ENCODE measurements at regions not wholly inside any gene's neighbourhood (a gene's known extent, or its start where the extent isn't known, plus 50 kb on each side); places are given as distances from the start of the nearest gene placed in this dataset.

GRCh38 chr2:12313445-12314126 lies 403.1 kb upstream of the TRIB2 start:
- DNase-seq (no peak), ATAC-seq (no peak)
- Histone ChIP-seq H3K4me1 (peaks cover 0 to 12% of the 10 kb centered on the region in 2 donors), H3K27ac (no peak overlapping the region), H3K36me3 (no peaks in the 10 kb centered on the region), H3K9me3 (no peaks in the 10 kb centered on the region), H3K4me3 (no peak overlapping the region), H3K27me3 (no peaks in the 10 kb centered on the region)
- TF ChIP-seq CTCF (IDR thresholded peaks at IDR 0.05) = no peak
- intact Hi-C loops (cut with DNase I) = no loop called here

- Histone ChIP-seq H3K27ac (no peak overlapping the region), H3K4me3 (no peak overlapping the region), H3K27me3 (no peaks in the 10 kb centered on the region), H3K36me3 (no peaks in the 10 kb centered on the region), H3K9me3 (no peaks in the 10 kb centered on the region), H3K4me1 (peaks cover 0 to 12% of the 10 kb centered on the region in 2 donors)
- no peak for TF ChIP-seq CTCF (IDR thresholded peaks at IDR 0.05)
- intact Hi-C loops (cut with DNase I) = no loop called here
- no peak for DNase-seq
- no peak for ATAC-seq
These were observed 402.5 kb upstream of the TRIB2 start for GRCh38 chr2:12314127-12314760.

- DNase-seq (no peak), ATAC-seq (no peak)
- no peaks in the 10 kb centered on the region for H3K27me3 ChIP-seq
- intact Hi-C loops (cut with DNase I) = no loop called here
- peaks cover 0 to 12% of the 10 kb centered on the region in 2 donors for H3K4me1 ChIP-seq
- no peak for TF ChIP-seq CTCF (IDR thresholded peaks at IDR 0.05)
- no peak overlapping the region for H3K27ac ChIP-seq
- H3K9me3 ChIP-seq = no peaks in the 10 kb centered on the region
- no peak overlapping the region for H3K4me3 ChIP-seq
- H3K36me3 ChIP-seq = no peaks in the 10 kb centered on the region
These were observed 401.5 kb upstream of the TRIB2 start for GRCh38 chr2:12315224-12315623.

GRCh38 chr2:12316476-12316875 lies 400.3 kb upstream of the TRIB2 start:
- intact Hi-C loops (cut with DNase I) = no loop called here
- DNase-seq (no peak), ATAC-seq (no peak)
- Histone ChIP-seq H3K27ac (no peak overlapping the region), H3K9me3 (no peaks in the 10 kb centered on the region), H3K27me3 (no peaks in the 10 kb centered on the region), H3K36me3 (no peaks in the 10 kb centered on the region), H3K4me3 (no peak overlapping the region), H3K4me1 (peaks cover 0 to 12% of the 10 kb centered on the region in 2 donors)
- TF ChIP-seq CTCF (IDR thresholded peaks at IDR 0.05) = no peak

- intact Hi-C loops (cut with DNase I) = no loop called here
These were observed 399.4 kb upstream of the TRIB2 start for GRCh38 chr2:12317286-12317685.

More at GRCh38 chr2:12317286-12317685, 399.4 kb upstream of the TRIB2 start:
- Histone ChIP-seq H3K9me3 (no peaks in the 10 kb centered on the region), H3K27ac (no peak overlapping the region), H3K4me3 (no peak overlapping the region), H3K27me3 (no peaks in the 10 kb centered on the region), H3K36me3 (no peaks in the 10 kb centered on the region), H3K4me1 (peaks cover 0 to 12% of the 10 kb centered on the region in 2 donors)
- ATAC-seq (no peak), DNase-seq (no peak)
- no peak for TF ChIP-seq CTCF (IDR thresholded peaks at IDR 0.05)

All from left lung (tissue), 4 donors.